Stimulated activated naive B cell treated with anti-CD40 and anti-IgM and Interleukin-4, amounts not matched to agents 10 μg/mL and 1 μg/mL and 100 μg/mL, for 72 hours (primary cell): ENCODE measurements at regions not wholly inside any gene's neighbourhood (a gene's known extent, or its start where the extent isn't known, plus 50 kb on each side); places are given as distances from the start of the nearest gene placed in this dataset.
"Not testable (repeated sequence)": the region's sequence is repeated elsewhere in the genome, so short reads cannot be mapped to it uniquely, and the experiment has no call there.

Experiments used
- ATAC-seq, 2 donors: fragments of 150-1000 bp; cut with Tn5 transposase; replicated peaks; 2 replicates each; pipeline ENCODE4 v1.10.0; 2021; ENCODE audit warnings: moderate library complexity in 1 of 2
- DNase-seq: peaks from one replicate; pipeline ENCODE4 v3.0.0; 2021
- H3K27ac Mint-ChIP-seq: one replicate; pipeline ENCODE4 v1.8.0; 2022; ENCODE audit warnings: mild to moderate bottlenecking, mixed read lengths
- H3K27me3 Mint-ChIP-seq, 2 donors: one replicate each; pipeline ENCODE4 v1.8.0; 2022; ENCODE audit warnings: mixed read lengths in 2 of 2
- H3K36me3 Mint-ChIP-seq, 2 donors: one replicate each; pipeline ENCODE4 v1.8.0; 2022; ENCODE audit warnings: mixed read lengths in 2 of 2, mild to moderate bottlenecking in 1 of 2
- H3K4me1 Mint-ChIP-seq, 2 donors: one replicate each; pipeline ENCODE4 v1.8.0; 2022; ENCODE audit warnings: mixed read lengths in 2 of 2, mild to moderate bottlenecking in 1 of 2
- H3K4me3 Mint-ChIP-seq, 2 donors: one replicate each; pipeline ENCODE4 v1.8.0; 2022; ENCODE audit warnings: mild to moderate bottlenecking in 2 of 2, mixed read lengths in 2 of 2, moderate library complexity in 1 of 2
- H3K9me3 Mint-ChIP-seq, 2 donors: one replicate each; pipeline ENCODE4 v1.8.0; 2022; ENCODE audit warnings: mixed read lengths in 2 of 2, mild to moderate bottlenecking in 1 of 2

- peaks cover 8 to 11% of the 10 kb centered on the region in 2 donors for H3K4me1 Mint-ChIP-seq
- peaks cover 3 to 4% of the 10 kb centered on the region in 2 donors for H3K9me3 Mint-ChIP-seq
- no peak for DNase-seq
- H3K36me3 Mint-ChIP-seq, result no peaks in the 10 kb centered on the region
- no peak overlapping the region for H3K27ac Mint-ChIP-seq
- no peak for ATAC-seq
- no peaks in the 10 kb centered on the region for H3K27me3 Mint-ChIP-seq
- no peak overlapping the region for H3K4me3 Mint-ChIP-seq
Observed at GRCh38 chr5:60455589-60455988, 244.4 kb downstream of the DEPDC1B start.

- not testable (repeated sequence) for H3K4me1 Mint-ChIP-seq, ATAC-seq, H3K4me3 Mint-ChIP-seq, H3K36me3 Mint-ChIP-seq, H3K9me3 Mint-ChIP-seq, DNase-seq, H3K27ac Mint-ChIP-seq, H3K27me3 Mint-ChIP-seq
Observed at GRCh38 chr5:60454277-60454676, 245.7 kb downstream of the DEPDC1B start.

GRCh38 chr5:60453186-60453976 is 246.6 kb downstream of the DEPDC1B start:
- H3K27ac Mint-ChIP-seq, result no peak overlapping the region
- H3K9me3 Mint-ChIP-seq, result peaks cover 2 to 3% of the 10 kb centered on the region in 2 donors
- no peak for DNase-seq
- no peaks in the 10 kb centered on the region for H3K36me3 Mint-ChIP-seq
- H3K27me3 Mint-ChIP-seq, result no peaks in the 10 kb centered on the region
- ATAC-seq, result no peak
- no peak overlapping the region for H3K4me3 Mint-ChIP-seq
- peaks cover 6 to 8% of the 10 kb centered on the region in 2 donors for H3K4me1 Mint-ChIP-seq

- ATAC-seq (no peak), DNase-seq (no peak)
- no peak overlapping the region for H3K27ac Mint-ChIP-seq
- no peaks in the 10 kb centered on the region for H3K27me3 Mint-ChIP-seq
- no peaks in the 10 kb centered on the region for H3K9me3 Mint-ChIP-seq
- no peaks in the 10 kb centered on the region for H3K36me3 Mint-ChIP-seq
- H3K4me1 Mint-ChIP-seq, result peaks cover 0 to 2% of the 10 kb centered on the region in 2 donors
- H3K4me3 Mint-ChIP-seq, result no peak overlapping the region
Observed at GRCh38 chr5:60448600-60448999, 251.4 kb downstream of the DEPDC1B start.

- Mint-ChIP-seq H3K4me1 (peaks cover 0 to 3% of the 10 kb centered on the region in 2 donors), H3K36me3 (no peaks in the 10 kb centered on the region), H3K9me3 (no peaks in the 10 kb centered on the region), H3K27ac (no peak overlapping the region), H3K27me3 (no peaks in the 10 kb centered on the region), H3K4me3 (no peak overlapping the region)
- no peak for ATAC-seq
- DNase-seq, result no peak
Observed at GRCh38 chr5:60447488-60447920, 252.5 kb downstream of the DEPDC1B start.

GRCh38 chr5:60446917-60447316 is 253.0 kb downstream of the DEPDC1B start:
- DNase-seq, result no peak
- Mint-ChIP-seq H3K27ac (no peak overlapping the region), H3K4me3 (no peak overlapping the region), H3K4me1 (peaks cover 0 to 3% of the 10 kb centered on the region in 2 donors), H3K36me3 (no peaks in the 10 kb centered on the region), H3K27me3 (no peaks in the 10 kb centered on the region), H3K9me3 (no peaks in the 10 kb centered on the region)
- no peak for ATAC-seq

- ATAC-seq, result no peak
- Mint-ChIP-seq H3K36me3 (peaks cover 0 to 4% of the 10 kb centered on the region in 2 donors), H3K4me3 (no peak overlapping the region), H3K27ac (no peak overlapping the region), H3K4me1 (peaks cover 0 to 3% of the 10 kb centered on the region in 2 donors), H3K27me3 (no peaks in the 10 kb centered on the region), H3K9me3 (no peaks in the 10 kb centered on the region)
- DNase-seq, result no peak
Observed at GRCh38 chr5:60445921-60446320, 254.0 kb downstream of the DEPDC1B start.

GRCh38 chr5:60445427-60445826 is 254.5 kb downstream of the DEPDC1B start:
- Mint-ChIP-seq H3K4me3 (no peak overlapping the region), H3K9me3 (no peaks in the 10 kb centered on the region), H3K4me1 (peaks cover 0 to 3% of the 10 kb centered on the region in 2 donors), H3K27ac (no peak overlapping the region), H3K36me3 (peaks cover 0 to 4% of the 10 kb centered on the region in 2 donors), H3K27me3 (no peaks in the 10 kb centered on the region)
- DNase-seq, result no peak
- no peak for ATAC-seq

- ATAC-seq (no peak), DNase-seq (no peak)
- Mint-ChIP-seq H3K27me3 (no peaks in the 10 kb centered on the region), H3K4me1 (peaks cover 0 to 3% of the 10 kb centered on the region in 2 donors), H3K9me3 (no peaks in the 10 kb centered on the region), H3K27ac (no peak overlapping the region), H3K4me3 (no peak overlapping the region), H3K36me3 (peaks cover 0 to 4% of the 10 kb centered on the region in 2 donors)
Observed at GRCh38 chr5:60444661-60445360, 255.2 kb downstream of the DEPDC1B start.

- ATAC-seq (no peak), DNase-seq (no peak)
- Mint-ChIP-seq H3K4me1 (peaks cover 8 to 13% of the 10 kb centered on the region in 2 donors), H3K9me3 (no peaks in the 10 kb centered on the region), H3K27me3 (no peaks in the 10 kb centered on the region), H3K27ac (no peak overlapping the region), H3K36me3 (peaks cover 0 to 4% of the 10 kb centered on the region in 2 donors), H3K4me3 (no peak overlapping the region)
Observed at GRCh38 chr5:60439552-60439951, 260.4 kb downstream of the DEPDC1B start.

- Mint-ChIP-seq H3K27me3 (no peaks in the 10 kb centered on the region), H3K36me3 (peaks cover 0 to 6% of the 10 kb centered on the region in 2 donors), H3K9me3 (peaks cover 2 to 3% of the 10 kb centered on the region in 2 donors), H3K4me1 (peaks cover 7 to 13% of the 10 kb centered on the region in 2 donors), H3K4me3 (no peak overlapping the region), H3K27ac (no peak overlapping the region)
- DNase-seq (no peak), ATAC-seq (no peak)
Observed at GRCh38 chr5:60437308-60437707, 262.7 kb downstream of the DEPDC1B start.

GRCh38 chr5:60436518-60436917 is 263.4 kb downstream of the DEPDC1B start:
- peak; percentile 75 to 94 for ATAC-seq
- peaks cover 7 to 13% of the 10 kb centered on the region in 2 donors for H3K4me1 Mint-ChIP-seq
- peaks cover 4 to 10% of the 10 kb centered on the region in 2 donors for H3K36me3 Mint-ChIP-seq
- DNase-seq, result no peak
- H3K27ac Mint-ChIP-seq, result no peak overlapping the region
- peaks cover 3 to 4% of the 10 kb centered on the region in 2 donors for H3K9me3 Mint-ChIP-seq
- no peak overlapping the region for H3K4me3 Mint-ChIP-seq
- no peaks in the 10 kb centered on the region for H3K27me3 Mint-ChIP-seq

GRCh38 chr5:60435808-60436207 is 264.2 kb downstream of the DEPDC1B start:
- no peaks in the 10 kb centered on the region for H3K27me3 Mint-ChIP-seq
- H3K36me3 Mint-ChIP-seq, result peaks cover 4 to 10% of the 10 kb centered on the region in 2 donors
- peaks cover 3 to 4% of the 10 kb centered on the region in 2 donors for H3K9me3 Mint-ChIP-seq
- H3K27ac Mint-ChIP-seq, result no peak overlapping the region
- H3K4me1 Mint-ChIP-seq, result peaks cover 7 to 13% of the 10 kb centered on the region in 2 donors
- no peak overlapping the region for H3K4me3 Mint-ChIP-seq
- ATAC-seq, result no peak
- DNase-seq, result no peak

GRCh38 chr5:60426189-60426588 is 273.8 kb downstream of the DEPDC1B start:
- H3K27ac Mint-ChIP-seq, ATAC-seq, DNase-seq, H3K4me3 Mint-ChIP-seq, H3K27me3 Mint-ChIP-seq: not testable (repeated sequence)
- H3K4me1 Mint-ChIP-seq, result peaks cover 4 to 13% of the 10 kb centered on the region in 2 donors
- peaks cover 11 to 13% of the 10 kb centered on the region in 2 donors for H3K9me3 Mint-ChIP-seq
- H3K36me3 Mint-ChIP-seq, result peaks cover 8 to 15% of the 10 kb centered on the region in 2 donors
